Activated CD4-positive, alpha-beta memory T cell treated with anti-CD3 and anti-CD28 coated beads, Interleukin-2, amount 10 ng/mL, durations not matched to agents 7 days and 5 days (primary cell): ENCODE measurements at regions not wholly inside any gene's neighbourhood (a gene's known extent, or its start where the extent isn't known, plus 50 kb on each side); places are given as distances from the start of the nearest gene placed in this dataset.

Experiments used
- CTCF ChIA-PET: fragments of 350-600 bp; sonication (Branson Sonifier 250); formaldehyde crosslinking; loops from one replicate; lab custom pipeline; 2021; ENCODE audit warnings: antibody characterized with exemption, inconsistent platforms; lab: Charles Lee
- POLR2A ChIA-PET: fragments of 350-600 bp; sonication (Branson Sonifier 250); formaldehyde crosslinking; loops from one replicate; lab custom pipeline; 2021; ENCODE audit warnings: antibody characterized with exemption; lab: Charles Lee
- DNase-seq: peaks from one replicate; pipeline ENCODE4 v3.0.0-alpha.2; 2020
- H3K27ac Mint-ChIP-seq: one replicate; pipeline ENCODE4 v1.8.0; 2021; ENCODE audit warnings: mild to moderate bottlenecking, mixed read lengths
- H3K27me3 Mint-ChIP-seq: one replicate; pipeline ENCODE4 v1.8.0; 2021; ENCODE audit warnings: mixed read lengths
- H3K36me3 Mint-ChIP-seq: one replicate; pipeline ENCODE4 v1.8.0; 2021; ENCODE audit warnings: low read depth, mixed read lengths
- H3K4me1 Mint-ChIP-seq: one replicate; pipeline ENCODE4 v1.8.0; 2021; ENCODE audit warnings: mixed read lengths
- H3K4me3 Mint-ChIP-seq: one replicate; pipeline ENCODE4 v1.8.0; 2021; ENCODE audit warnings: mild to moderate bottlenecking, mixed read lengths
- H3K9me3 Mint-ChIP-seq: one replicate; pipeline ENCODE4 v1.8.0; 2021; ENCODE audit warnings: mixed read lengths

GRCh38 chr3:83524901-83525300, 1433.9 kb upstream of the CADM2 start:
- Mint-ChIP-seq H3K27me3 (no peaks in the 10 kb centered on the region), H3K4me3 (no peak overlapping the region), H3K27ac (no peak overlapping the region), H3K9me3 (no peaks in the 10 kb centered on the region), H3K36me3 (no peaks in the 10 kb centered on the region), H3K4me1 (no peaks in the 10 kb centered on the region)
- ChIA-PET CTCF (no interaction called here), POLR2A (no interaction called here)
- DNase-seq = no peak

- no peak overlapping the region for H3K4me3 Mint-ChIP-seq
- H3K4me1 Mint-ChIP-seq = no peaks in the 10 kb centered on the region
- peaks cover 24% of the 10 kb centered on the region for H3K9me3 Mint-ChIP-seq
- POLR2A ChIA-PET = no interaction called here
- H3K36me3 Mint-ChIP-seq = no peaks in the 10 kb centered on the region
- DNase-seq = no peak
- no peak overlapping the region for H3K27ac Mint-ChIP-seq
- no peaks in the 10 kb centered on the region for H3K27me3 Mint-ChIP-seq
- CTCF ChIA-PET = no interaction called here
These were observed 1399.7 kb upstream of the CADM2 start for GRCh38 chr3:83559082-83559481.

GRCh38 chr3:83567935-83568334, 1390.9 kb upstream of the CADM2 start:
- DNase-seq = no peak
- Mint-ChIP-seq H3K27me3 (no peaks in the 10 kb centered on the region), H3K27ac (no peak overlapping the region), H3K4me1 (no peaks in the 10 kb centered on the region), H3K36me3 (no peaks in the 10 kb centered on the region), H3K9me3 (no peaks in the 10 kb centered on the region), H3K4me3 (no peak overlapping the region)
- ChIA-PET CTCF (no interaction called here), POLR2A (no interaction called here)

- no peak overlapping the region for H3K4me3 Mint-ChIP-seq
- DNase-seq = no peak
- no peaks in the 10 kb centered on the region for H3K4me1 Mint-ChIP-seq
- no peak overlapping the region for H3K27ac Mint-ChIP-seq
- H3K9me3 Mint-ChIP-seq = peaks cover 9% of the 10 kb centered on the region
- no peaks in the 10 kb centered on the region for H3K27me3 Mint-ChIP-seq
- H3K36me3 Mint-ChIP-seq = no peaks in the 10 kb centered on the region
- POLR2A ChIA-PET = no interaction called here
- CTCF ChIA-PET = no interaction called here
These were observed 1377.2 kb upstream of the CADM2 start for GRCh38 chr3:83581546-83581945.

- H3K4me1 Mint-ChIP-seq = no peaks in the 10 kb centered on the region
- ChIA-PET POLR2A (no interaction called here), CTCF (no interaction called here)
- peaks cover 7% of the 10 kb centered on the region for H3K9me3 Mint-ChIP-seq
- no peak overlapping the region for H3K27ac Mint-ChIP-seq
- H3K36me3 Mint-ChIP-seq = no peaks in the 10 kb centered on the region
- H3K27me3 Mint-ChIP-seq = no peaks in the 10 kb centered on the region
- H3K4me3 Mint-ChIP-seq = no peak overlapping the region
- DNase-seq = no peak
These were observed 1357.1 kb upstream of the CADM2 start for GRCh38 chr3:83601704-83602103.

- CTCF ChIA-PET = no interaction called here
- Mint-ChIP-seq H3K4me1 (no peaks in the 10 kb centered on the region), H3K27me3 (no peaks in the 10 kb centered on the region), H3K9me3 (peaks cover 8% of the 10 kb centered on the region), H3K27ac (no peak overlapping the region), H3K36me3 (no peaks in the 10 kb centered on the region), H3K4me3 (no peak overlapping the region)
- POLR2A ChIA-PET = no interaction called here
- DNase-seq = no peak
These were observed 1336.3 kb upstream of the CADM2 start for GRCh38 chr3:83622526-83622925.

GRCh38 chr3:83625261-83625660, 1333.5 kb upstream of the CADM2 start:
- ChIA-PET POLR2A (no interaction called here), CTCF (no interaction called here)
- peaks cover 2% of the 10 kb centered on the region for H3K9me3 Mint-ChIP-seq
- DNase-seq = no peak
- H3K27ac Mint-ChIP-seq = no peak overlapping the region
- no peak overlapping the region for H3K4me3 Mint-ChIP-seq
- H3K36me3 Mint-ChIP-seq = no peaks in the 10 kb centered on the region
- H3K27me3 Mint-ChIP-seq = no peaks in the 10 kb centered on the region
- H3K4me1 Mint-ChIP-seq = no peaks in the 10 kb centered on the region

- Mint-ChIP-seq H3K27me3 (no peaks in the 10 kb centered on the region), H3K9me3 (peaks cover 2% of the 10 kb centered on the region), H3K4me1 (no peaks in the 10 kb centered on the region), H3K4me3 (no peak overlapping the region), H3K36me3 (no peaks in the 10 kb centered on the region), H3K27ac (no peak overlapping the region)
- no peak for DNase-seq
- ChIA-PET POLR2A (no interaction called here), CTCF (no interaction called here)
These were observed 1330.3 kb upstream of the CADM2 start for GRCh38 chr3:83628471-83628870.

- Mint-ChIP-seq H3K27me3 (no peaks in the 10 kb centered on the region), H3K27ac (no peak overlapping the region), H3K4me1 (no peaks in the 10 kb centered on the region), H3K36me3 (no peaks in the 10 kb centered on the region), H3K4me3 (no peak overlapping the region), H3K9me3 (peaks cover 9% of the 10 kb centered on the region)
- ChIA-PET CTCF (no interaction called here), POLR2A (no interaction called here)
- DNase-seq = no peak
These were observed 1326.3 kb upstream of the CADM2 start for GRCh38 chr3:83632526-83632925.

- CTCF ChIA-PET = no interaction called here
- no peaks in the 10 kb centered on the region for H3K36me3 Mint-ChIP-seq
These were observed 1325.0 kb upstream of the CADM2 start for GRCh38 chr3:83633758-83634157.

GRCh38 chr3:83649692-83650091, 1309.1 kb upstream of the CADM2 start:
- Mint-ChIP-seq H3K4me3 (no peak overlapping the region), H3K4me1 (no peaks in the 10 kb centered on the region), H3K27me3 (no peaks in the 10 kb centered on the region), H3K36me3 (no peaks in the 10 kb centered on the region), H3K9me3 (peaks cover 10% of the 10 kb centered on the region), H3K27ac (no peak overlapping the region)
- CTCF ChIA-PET = no interaction called here
- POLR2A ChIA-PET = no interaction called here
- DNase-seq = no peak

More at GRCh38 chr3:83633758-83634157, 1325.0 kb upstream of the CADM2 start:
- H3K9me3 Mint-ChIP-seq = peaks cover 20% of the 10 kb centered on the region
- H3K27me3 Mint-ChIP-seq = no peaks in the 10 kb centered on the region
- POLR2A ChIA-PET = no interaction called here
- no peak for DNase-seq
- no peak overlapping the region for H3K27ac Mint-ChIP-seq
- H3K4me1 Mint-ChIP-seq = no peaks in the 10 kb centered on the region
- H3K4me3 Mint-ChIP-seq = no peak overlapping the region

- H3K9me3 Mint-ChIP-seq = peaks cover 6% of the 10 kb centered on the region
- POLR2A ChIA-PET = no interaction called here
- CTCF ChIA-PET = no interaction called here
- no peaks in the 10 kb centered on the region for H3K36me3 Mint-ChIP-seq
- no peak overlapping the region for H3K4me3 Mint-ChIP-seq
- DNase-seq = no peak
- no peaks in the 10 kb centered on the region for H3K27me3 Mint-ChIP-seq
- H3K27ac Mint-ChIP-seq = no peak overlapping the region
- no peaks in the 10 kb centered on the region for H3K4me1 Mint-ChIP-seq
These were observed 1303.7 kb upstream of the CADM2 start for GRCh38 chr3:83655083-83655482.

- Mint-ChIP-seq H3K27ac (no peak overlapping the region), H3K9me3 (peaks cover 7% of the 10 kb centered on the region), H3K4me3 (no peak overlapping the region), H3K27me3 (no peaks in the 10 kb centered on the region), H3K36me3 (no peaks in the 10 kb centered on the region), H3K4me1 (no peaks in the 10 kb centered on the region)
- POLR2A ChIA-PET = no interaction called here
- no peak for DNase-seq
- CTCF ChIA-PET = no interaction called here
These were observed 1296.3 kb upstream of the CADM2 start for GRCh38 chr3:83662381-83662960.

GRCh38 chr3:83670416-83670815, 1288.4 kb upstream of the CADM2 start:
- POLR2A ChIA-PET = no interaction called here
- Mint-ChIP-seq H3K27ac (no peak overlapping the region), H3K27me3 (no peaks in the 10 kb centered on the region), H3K4me1 (no peaks in the 10 kb centered on the region), H3K36me3 (no peaks in the 10 kb centered on the region), H3K9me3 (peaks cover 5% of the 10 kb centered on the region), H3K4me3 (no peak overlapping the region)
- DNase-seq = no peak
- CTCF ChIA-PET = no interaction called here
